HepG2 (cell line): ENCODE measurements at regions not wholly inside any gene's neighbourhood (a gene's known extent, or its start where the extent isn't known, plus 50 kb on each side); places are given as distances from the start of the nearest gene placed in this dataset.
A peak's percentile ranks its signal among the peaks of the same experiment; 100 is the strongest.

ENCODE experiments used
- ATM ChIP-seq: fragments of 450-650 bp; IDR thresholded peaks from 2 replicates; pipeline ENCODE4 v1.7.1; 2017; ENCODE audit warnings: mild to moderate bottlenecking, borderline replicate concordance
- DR1 ChIP-seq: sonication (generic); formaldehyde crosslinking; IDR thresholded peaks from 2 replicates; pipeline ENCODE4 v1.8.0; 2021; ENCODE audit warnings: mild to moderate bottlenecking, missing genetic modification reagents, inconsistent platforms
- HOXA9 ChIP-seq: sonication (generic); formaldehyde crosslinking; IDR thresholded peaks from 2 replicates; pipeline ENCODE4 v1.8.1; 2022; ENCODE audit warnings: missing genetic modification reagents, mild to moderate bottlenecking, moderate library complexity, borderline replicate concordance
- MEIS2 ChIP-seq: sonication (generic); formaldehyde crosslinking; IDR thresholded peaks from 2 replicates; pipeline ENCODE4 v1.9.0; 2021; ENCODE audit warnings: mild to moderate bottlenecking, missing genetic modification reagents
- NFE2L1 ChIP-seq: sonication (generic); formaldehyde crosslinking; IDR thresholded peaks from 2 replicates; pipeline ENCODE4 v1.4.0; 2020; ENCODE audit warnings: missing genetic modification reagents, mild to moderate bottlenecking, borderline replicate concordance
- NKX3-1 ChIP-seq: sonication (generic); formaldehyde crosslinking; IDR thresholded peaks from 2 replicates; pipeline ENCODE4 v1.5.0; 2020; ENCODE audit warnings: missing genetic modification reagents
- SIN3B ChIP-seq: fragments of 150-350 bp; IDR thresholded peaks from 2 replicates; pipeline ENCODE4 v1.6.1; 2014; ENCODE audit warnings: low read length
- TEAD3 ChIP-seq: optimal IDR thresholded peaks from 2 replicates; pipeline ENCODE3; 2016; ENCODE audit warnings: borderline replicate concordance
- TOE1 ChIP-seq: sonication (generic); formaldehyde crosslinking; IDR thresholded peaks from 2 replicates; pipeline ENCODE4 v1.4.0; 2020; ENCODE audit warnings: mild to moderate bottlenecking, missing genetic modification reagents
- TP53 ChIP-seq: sonication (generic); formaldehyde crosslinking; conservative IDR thresholded peaks from 2 replicates; pipeline ENCODE4 v1.4.0; 2020; ENCODE audit warnings: missing genetic modification reagents
- ZNF501 ChIP-seq: sonication (generic); formaldehyde crosslinking; IDR thresholded peaks from 2 replicates; pipeline ENCODE4 v1.5.1; 2020; ENCODE audit warnings: mild to moderate bottlenecking, moderate library complexity, missing genetic modification reagents
- ZNF674 ChIP-seq: sonication (generic); formaldehyde crosslinking; IDR thresholded peaks from 2 replicates; pipeline ENCODE4 v1.5.0; 2020; ENCODE audit warnings: low read depth, mild to moderate bottlenecking, missing genetic modification reagents
- TF ChIP-seq, protein P1 (sequence below), 2 experiments: fragments of 450-650 bp in 1 of 2; sonication (generic) in 1 of 2; formaldehyde crosslinking in 1 of 2; IDR thresholded peaks; 2 replicates each; pipeline versions ENCODE4 v1.6.1 to v1.8.0; 2016 to 2022; ENCODE audit warnings: antibody characterized with exemption in 1 of 2, mild to moderate bottlenecking in 1 of 2, missing genetic modification reagents in 1 of 2
- TF ChIP-seq, protein P2 (sequence below), 2 experiments: sonication (generic) in 1 of 2; formaldehyde crosslinking in 1 of 2; IDR thresholded peaks; 2 replicates each; pipeline versions ENCODE4 v1.5.1 to v1.6.1; 2011 to 2020; ENCODE audit warnings: borderline replicate concordance in 1 of 2, low read depth in 1 of 2, low read length in 1 of 2, mild to moderate bottlenecking in 1 of 2, missing genetic modification reagents in 1 of 2, moderate library complexity in 1 of 2
- TF ChIP-seq, protein P3 (sequence below): sonication (generic); formaldehyde crosslinking; IDR thresholded peaks from 2 replicates; pipeline ENCODE4 v1.5.1; 2020; ENCODE audit warnings: missing genetic modification reagents, mild to moderate bottlenecking, borderline replicate concordance

DNA sequence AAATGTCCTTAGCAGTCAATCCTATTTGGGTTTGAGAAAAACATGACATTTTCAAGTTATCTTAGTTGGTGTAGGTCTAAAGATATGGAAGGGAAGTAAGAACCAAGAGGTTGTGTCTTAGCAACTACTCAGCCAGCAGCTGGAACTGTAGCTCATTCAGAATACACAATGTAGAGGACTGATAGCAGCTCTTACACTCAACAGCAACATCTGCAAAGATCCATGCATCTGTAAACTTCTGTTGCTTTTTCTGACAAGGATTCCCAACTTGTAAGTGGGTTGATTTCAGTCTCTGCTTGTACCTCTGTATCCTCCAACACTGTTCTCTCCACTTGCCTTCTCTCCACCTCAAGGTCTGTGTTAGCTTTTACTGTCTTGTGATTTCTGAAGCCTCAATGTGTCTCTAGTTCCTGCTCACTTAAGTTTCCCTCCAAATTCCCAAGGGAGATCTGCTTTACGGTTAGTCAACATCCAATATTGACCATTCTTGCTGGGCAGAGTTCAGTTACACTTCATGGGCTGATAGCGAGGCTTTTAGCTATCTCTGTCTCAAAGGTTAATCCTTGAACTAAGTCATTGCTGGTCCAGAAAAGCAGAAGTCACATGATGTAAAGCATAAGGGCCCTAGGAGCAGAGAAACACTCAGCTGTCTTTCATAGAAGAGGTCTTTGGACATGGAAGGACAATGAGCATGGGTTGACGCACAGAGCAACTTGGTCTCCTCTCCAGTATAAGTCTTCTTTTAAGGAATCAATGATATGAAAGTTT lies 71.6 kb upstream of the LGSN start (continued):
- TF ChIP-seq, protein P1, sequence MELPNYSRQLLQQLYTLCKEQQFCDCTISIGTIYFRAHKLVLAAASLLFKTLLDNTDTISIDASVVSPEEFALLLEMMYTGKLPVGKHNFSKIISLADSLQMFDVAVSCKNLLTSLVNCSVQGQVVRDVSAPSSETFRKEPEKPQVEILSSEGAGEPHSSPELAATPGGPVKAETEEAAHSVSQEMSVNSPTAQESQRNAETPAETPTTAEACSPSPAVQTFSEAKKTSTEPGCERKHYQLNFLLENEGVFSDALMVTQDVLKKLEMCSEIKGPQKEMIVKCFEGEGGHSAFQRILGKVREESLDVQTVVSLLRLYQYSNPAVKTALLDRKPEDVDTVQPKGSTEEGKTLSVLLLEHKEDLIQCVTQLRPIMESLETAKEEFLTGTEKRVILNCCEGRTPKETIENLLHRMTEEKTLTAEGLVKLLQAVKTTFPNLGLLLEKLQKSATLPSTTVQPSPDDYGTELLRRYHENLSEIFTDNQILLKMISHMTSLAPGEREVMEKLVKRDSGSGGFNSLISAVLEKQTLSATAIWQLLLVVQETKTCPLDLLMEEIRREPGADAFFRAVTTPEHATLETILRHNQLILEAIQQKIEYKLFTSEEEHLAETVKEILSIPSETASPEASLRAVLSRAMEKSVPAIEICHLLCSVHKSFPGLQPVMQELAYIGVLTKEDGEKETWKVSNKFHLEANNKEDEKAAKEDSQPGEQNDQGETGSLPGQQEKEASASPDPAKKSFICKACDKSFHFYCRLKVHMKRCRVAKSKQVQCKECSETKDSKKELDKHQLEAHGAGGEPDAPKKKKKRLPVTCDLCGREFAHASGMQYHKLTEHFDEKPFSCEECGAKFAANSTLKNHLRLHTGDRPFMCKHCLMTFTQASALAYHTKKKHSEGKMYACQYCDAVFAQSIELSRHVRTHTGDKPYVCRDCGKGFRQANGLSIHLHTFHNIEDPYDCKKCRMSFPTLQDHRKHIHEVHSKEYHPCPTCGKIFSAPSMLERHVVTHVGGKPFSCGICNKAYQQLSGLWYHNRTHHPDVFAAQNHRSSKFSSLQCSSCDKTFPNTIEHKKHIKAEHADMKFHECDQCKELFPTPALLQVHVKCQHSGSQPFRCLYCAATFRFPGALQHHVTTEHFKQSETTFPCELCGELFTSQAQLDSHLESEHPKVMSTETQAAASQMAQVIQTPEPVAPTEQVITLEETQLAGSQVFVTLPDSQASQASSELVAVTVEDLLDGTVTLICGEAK (IDR thresholded peaks at IDR 0.05) = no peak
- TF ChIP-seq, protein P1 (CRISPR knock-in tag; IDR thresholded peaks at IDR 0.05) = peak; percentile 81; the same call in 1 of the 2 replicates
- TF ChIP-seq TP53 (CRISPR knock-in tag) (no peak; the same call in 1 of the 2 replicates), ATM (no peak), TEAD3 (CRISPR knock-in tag) (peak; percentile 96), ZNF674 (CRISPR knock-in tag) (no peak), SIN3B (no peak), DR1 (0 out of 2 replicates have a peak, but pooled peaks have one; percentile 42), TOE1 (CRISPR knock-in tag) (peak; percentile 97), NFE2L1 (CRISPR knock-in tag) (no peak), ZNF501 (0 out of 2 replicates have a peak, but pooled peaks have one; percentile 47), HOXA9 (CRISPR knock-in tag) (no peak), MEIS2 (peak; percentile 90), NKX3-1 (CRISPR knock-in tag) (peak; percentile 72; the same call in 1 of the 2 replicates)
- TF ChIP-seq, protein P2, sequence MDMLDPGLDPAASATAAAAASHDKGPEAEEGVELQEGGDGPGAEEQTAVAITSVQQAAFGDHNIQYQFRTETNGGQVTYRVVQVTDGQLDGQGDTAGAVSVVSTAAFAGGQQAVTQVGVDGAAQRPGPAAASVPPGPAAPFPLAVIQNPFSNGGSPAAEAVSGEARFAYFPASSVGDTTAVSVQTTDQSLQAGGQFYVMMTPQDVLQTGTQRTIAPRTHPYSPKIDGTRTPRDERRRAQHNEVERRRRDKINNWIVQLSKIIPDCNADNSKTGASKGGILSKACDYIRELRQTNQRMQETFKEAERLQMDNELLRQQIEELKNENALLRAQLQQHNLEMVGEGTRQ (IDR thresholded peaks at IDR 0.05; ENCODE audit: low read depth, low read length) = peak; percentile 72; the same call in 1 of the 2 replicates
- TF ChIP-seq, protein P2 (CRISPR knock-in tag; IDR thresholded peaks at IDR 0.05; ENCODE audit: borderline replicate concordance) = peak; percentile 91; the same call in 1 of the 2 replicates
- TF ChIP-seq, protein P3, sequence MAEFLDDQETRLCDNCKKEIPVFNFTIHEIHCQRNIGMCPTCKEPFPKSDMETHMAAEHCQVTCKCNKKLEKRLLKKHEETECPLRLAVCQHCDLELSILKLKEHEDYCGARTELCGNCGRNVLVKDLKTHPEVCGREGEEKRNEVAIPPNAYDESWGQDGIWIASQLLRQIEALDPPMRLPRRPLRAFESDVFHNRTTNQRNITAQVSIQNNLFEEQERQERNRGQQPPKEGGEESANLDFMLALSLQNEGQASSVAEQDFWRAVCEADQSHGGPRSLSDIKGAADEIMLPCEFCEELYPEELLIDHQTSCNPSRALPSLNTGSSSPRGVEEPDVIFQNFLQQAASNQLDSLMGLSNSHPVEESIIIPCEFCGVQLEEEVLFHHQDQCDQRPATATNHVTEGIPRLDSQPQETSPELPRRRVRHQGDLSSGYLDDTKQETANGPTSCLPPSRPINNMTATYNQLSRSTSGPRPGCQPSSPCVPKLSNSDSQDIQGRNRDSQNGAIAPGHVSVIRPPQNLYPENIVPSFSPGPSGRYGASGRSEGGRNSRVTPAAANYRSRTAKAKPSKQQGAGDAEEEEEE (CRISPR knock-in tag) = peak; percentile 25; the same call in 1 of the 2 replicates
